Fibroblast of peridontal ligament (primary cell): ENCODE measurements at regions not wholly inside any gene's neighbourhood (a gene's known extent, or its start where the extent isn't known, plus 50 kb on each side); places are given as distances from the start of the nearest gene placed in this dataset.
"Not testable (repeated sequence)": the region's sequence is repeated elsewhere in the genome, so short reads cannot be mapped to it uniquely, and the experiment has no call there.

Experiments
- DNase-seq: peaks from one replicate; pipeline ENCODE4 v3.0.0-alpha.2; 2010; ENCODE audit errors: extremely low read depth

DNA sequence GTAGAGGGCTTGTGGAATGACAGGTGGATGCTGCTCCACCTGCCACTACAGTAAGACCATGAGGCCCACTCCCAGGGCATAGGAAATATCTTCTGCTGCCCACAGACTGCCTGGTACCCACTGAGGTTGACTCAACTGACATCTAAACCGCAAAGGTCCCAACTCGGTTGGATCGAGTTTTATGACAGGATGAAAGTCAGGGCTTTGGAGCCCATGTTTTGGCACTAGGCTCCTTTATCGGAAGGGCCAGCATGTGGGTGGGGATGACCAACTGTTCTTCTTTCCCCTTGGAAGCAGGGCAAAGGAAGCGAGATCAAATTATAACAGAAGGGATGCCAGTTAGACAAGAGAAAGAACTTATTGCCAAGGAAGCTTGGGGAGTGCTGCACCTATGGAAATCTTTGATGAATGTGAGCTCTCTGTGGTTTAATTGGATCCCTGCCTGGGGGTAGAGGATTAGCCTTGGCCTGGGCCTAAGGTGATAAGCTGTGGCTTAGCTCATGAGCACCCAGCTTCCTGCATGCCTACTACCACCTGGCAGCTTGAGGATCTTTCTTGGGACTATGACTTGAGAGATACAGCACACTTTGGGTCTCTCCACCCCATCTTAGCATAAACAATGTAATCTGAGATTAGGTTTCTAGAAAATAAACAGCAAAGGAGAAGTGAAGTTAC lies 121.8 kb downstream of the KCNA5 start:
- no peak for DNase-seq

DNA sequence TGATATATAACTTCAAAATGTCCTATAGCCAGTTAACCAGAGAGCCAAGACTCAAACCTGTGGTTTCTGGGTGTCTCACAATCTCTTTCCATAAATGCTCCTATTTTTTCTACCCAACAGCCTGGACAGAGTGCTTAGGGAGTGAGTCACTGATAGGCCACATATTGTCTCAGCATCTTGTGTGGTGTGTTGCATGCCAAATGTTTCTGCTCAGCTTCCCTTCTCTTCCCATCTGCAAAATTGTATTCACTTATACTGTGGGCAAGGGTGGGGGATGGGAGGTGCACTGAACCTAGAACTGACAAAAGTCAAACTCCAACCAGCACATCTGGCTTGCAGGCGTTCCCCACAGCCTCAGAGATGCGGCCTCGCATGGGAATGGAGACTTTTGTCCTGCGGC lies 123.3 kb downstream of the KCNA5 start:
- peak; percentile 85 for DNase-seq

DNA sequence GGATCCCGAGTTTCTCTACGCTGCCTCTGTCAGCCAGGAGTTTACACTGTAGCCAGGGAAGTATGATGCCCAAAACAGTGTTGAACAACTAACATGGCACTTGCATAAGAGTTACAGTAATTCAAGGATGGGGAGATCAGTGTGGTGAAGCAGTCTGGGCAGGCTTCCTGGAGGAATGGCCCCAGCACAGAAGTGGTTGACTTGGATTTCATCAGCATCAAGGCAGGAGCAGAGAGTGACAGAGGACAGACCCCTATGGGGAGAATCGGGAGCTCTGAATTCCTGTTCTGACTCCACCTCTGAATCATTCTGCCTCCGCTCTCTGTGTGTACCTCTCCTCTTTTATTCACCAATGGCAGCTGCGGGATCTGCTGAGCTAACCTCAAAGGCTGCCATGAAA lies 124.5 kb downstream of the KCNA5 start:
- no peak for DNase-seq

DNA sequence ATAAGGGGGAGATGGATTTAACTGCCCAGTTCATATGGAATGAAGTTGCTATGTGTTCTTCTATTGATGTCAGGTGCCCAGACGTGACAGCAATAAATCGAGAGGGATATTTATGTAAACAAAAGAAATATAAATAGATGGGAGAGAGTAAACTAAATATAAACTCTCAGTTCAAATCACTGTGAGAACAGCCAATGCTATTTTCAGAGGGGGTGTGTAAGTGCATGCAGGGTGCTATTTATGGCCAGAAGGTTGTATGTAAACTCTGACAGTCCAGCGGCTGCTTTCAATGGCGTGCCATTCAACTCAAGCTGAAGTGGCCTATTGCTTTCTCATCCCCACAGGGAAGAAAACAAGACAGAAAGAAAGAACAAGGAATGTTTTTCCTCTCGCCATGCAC lies 127.2 kb downstream of the KCNA5 start:
- DNase-seq: no peak

DNA sequence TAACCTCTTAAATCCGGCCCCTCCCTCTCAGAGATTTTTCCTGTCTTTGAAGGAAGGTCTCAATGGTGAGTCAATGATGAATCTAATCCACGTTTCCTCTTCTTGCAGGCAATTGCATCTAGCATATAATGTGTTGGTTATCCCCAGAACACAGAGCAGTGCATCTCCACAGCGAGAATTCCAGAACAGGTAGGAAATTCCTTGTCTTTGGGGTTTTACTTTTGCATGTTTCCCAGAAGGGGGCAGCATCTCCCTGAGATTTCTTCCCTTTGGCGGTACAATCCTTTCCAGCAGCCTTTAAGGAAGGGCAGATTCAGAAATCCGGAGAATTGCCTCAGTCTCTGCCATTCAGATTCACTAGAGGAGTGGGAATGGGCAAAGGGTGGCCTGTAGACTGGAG lies 128.0 kb downstream of the KCNA5 start:
- DNase-seq: peak; percentile 45

DNA sequence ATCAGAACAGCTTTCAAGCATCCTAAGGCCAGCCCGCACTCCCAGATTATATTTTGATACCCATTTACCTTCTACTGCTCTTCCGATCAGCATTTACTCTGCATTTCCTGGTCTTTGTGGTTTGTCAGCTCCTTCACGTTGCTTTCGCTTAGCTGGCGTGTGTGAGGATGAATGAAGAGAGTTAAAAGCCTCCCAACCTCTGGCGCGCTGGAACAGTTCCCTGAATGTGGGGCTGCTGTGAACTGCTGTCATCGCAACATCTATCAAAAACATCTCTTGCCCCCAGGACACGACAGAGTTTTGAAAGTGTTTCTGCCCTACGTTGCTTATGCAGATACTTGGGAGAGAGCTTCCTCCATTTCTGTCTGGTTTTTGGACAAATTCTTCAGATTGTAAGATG lies 129.2 kb downstream of the KCNA5 start:
- no peak for DNase-seq

DNA sequence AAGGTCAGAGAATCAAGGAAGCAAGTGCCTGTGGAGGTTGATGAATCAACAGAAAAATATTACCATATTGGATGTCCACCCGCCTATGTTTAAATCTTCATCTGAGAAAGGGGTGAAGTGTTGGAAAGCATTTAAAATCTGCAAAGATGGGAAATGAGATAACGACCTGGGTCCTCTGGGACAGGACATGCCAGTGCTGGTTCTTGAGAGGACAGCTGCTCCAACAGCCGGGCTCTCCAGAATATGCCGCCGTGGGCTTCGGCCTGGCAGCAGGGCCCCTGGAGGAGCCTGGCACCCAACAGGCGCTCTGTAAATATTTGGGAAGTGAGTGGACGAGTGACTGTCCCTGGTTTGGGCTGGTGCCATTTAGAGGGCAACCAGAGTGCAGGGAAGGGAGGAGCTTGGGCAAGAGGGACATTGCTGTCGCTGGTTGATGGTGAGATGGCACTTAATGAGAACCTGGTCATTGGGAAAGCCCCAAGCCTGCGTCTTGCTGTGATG lies 129.9 kb downstream of the KCNA5 start:
- DNase-seq: no peak

DNA sequence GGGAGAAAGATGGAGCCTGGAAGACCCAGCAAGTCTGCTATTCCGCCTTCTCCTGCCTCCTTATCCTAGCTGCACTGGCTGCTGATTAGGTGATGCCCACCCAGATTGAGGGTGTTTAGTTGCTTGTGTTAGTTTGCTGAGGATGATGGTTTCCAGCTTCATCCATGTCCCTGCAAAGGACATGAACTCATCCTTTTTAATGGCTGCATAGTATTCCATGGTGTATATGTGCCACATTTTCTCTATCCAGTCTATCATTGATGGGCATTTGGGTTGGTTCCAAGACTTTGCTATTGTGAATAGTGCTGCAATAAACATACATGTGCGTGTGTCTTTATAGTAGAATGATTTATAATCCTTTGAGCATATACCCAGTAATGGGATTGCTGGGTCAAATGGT lies 131.7 kb downstream of the KCNA5 start:
- not testable (repeated sequence) for DNase-seq

DNA sequence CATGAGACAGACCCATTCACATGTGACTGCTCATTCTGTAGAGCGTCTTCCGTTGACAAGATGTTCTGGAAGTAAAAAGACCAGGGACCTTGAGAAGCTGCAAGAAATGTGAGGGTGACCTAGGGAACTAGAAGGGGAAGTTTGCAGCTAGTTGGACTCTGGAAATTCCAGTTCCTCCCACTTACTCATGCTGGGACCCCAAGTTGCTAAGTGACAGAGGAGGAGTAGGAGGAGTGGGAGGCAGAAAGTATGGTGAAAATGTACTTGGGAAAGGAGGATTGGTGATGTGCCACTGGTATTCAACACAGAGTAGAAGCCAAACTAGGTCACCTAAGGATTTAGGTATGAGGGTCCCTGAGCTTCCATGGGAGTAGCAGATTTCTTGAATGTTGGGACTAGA lies 132.4 kb downstream of the KCNA5 start:
- no peak for DNase-seq

DNA sequence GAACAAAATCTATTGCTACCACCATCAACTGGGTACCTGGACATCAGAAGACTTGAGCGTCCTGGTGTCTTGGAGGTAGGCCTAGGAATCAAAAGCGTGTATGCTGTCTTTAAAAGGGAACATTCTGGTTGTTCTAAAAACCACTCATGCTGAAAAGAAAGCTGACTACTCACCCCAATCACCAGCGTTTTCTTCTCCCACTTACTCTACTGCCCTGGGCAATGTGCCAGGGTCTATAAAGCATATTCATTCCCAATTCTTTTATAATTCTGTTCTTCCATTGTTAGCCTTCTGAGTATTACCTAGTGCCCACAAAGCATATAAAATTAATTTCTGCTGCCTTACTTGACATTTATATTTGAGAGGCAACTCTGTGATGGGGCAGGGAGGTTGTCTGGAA lies 133.4 kb downstream of the KCNA5 start:
- no peak for DNase-seq

DNA sequence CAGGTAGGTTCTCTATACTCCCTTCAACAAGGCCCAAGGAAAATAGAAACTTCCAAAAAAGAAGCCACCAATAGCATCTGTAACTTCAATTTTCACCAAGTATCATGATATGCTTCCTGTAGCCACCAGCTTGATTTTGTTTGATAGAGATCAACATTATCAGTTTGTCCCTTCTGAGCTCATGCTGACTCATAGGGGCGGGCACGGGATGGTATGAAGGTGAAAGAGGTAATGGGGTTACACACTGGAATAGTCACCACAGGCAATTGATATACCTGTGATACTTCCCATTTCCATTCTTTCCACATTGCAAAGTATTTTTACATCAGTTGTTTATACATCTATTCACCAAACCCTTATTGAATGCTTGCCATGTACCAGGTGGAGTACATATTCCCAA lies 134.1 kb downstream of the KCNA5 start:
- no peak for DNase-seq

DNA sequence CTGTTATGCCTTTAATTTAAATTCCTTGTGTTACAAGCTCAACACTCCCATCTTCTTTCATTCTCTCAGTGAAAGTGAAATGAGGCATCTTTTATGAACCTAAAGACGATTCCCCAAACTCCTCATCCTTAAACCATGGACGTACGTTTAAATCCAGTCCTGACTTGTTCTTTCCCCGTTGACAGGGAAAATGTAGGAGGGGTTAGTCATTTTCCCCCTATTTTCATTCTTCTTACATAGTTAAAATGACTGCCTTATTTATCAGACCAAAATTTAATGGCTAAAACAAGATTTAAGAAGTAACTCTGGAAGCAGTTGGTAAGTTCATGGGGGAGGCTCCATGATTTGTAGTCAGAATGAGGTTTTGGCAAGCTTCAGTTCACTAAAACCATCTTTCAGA lies 134.9 kb downstream of the KCNA5 start:
- DNase-seq: no peak

DNA sequence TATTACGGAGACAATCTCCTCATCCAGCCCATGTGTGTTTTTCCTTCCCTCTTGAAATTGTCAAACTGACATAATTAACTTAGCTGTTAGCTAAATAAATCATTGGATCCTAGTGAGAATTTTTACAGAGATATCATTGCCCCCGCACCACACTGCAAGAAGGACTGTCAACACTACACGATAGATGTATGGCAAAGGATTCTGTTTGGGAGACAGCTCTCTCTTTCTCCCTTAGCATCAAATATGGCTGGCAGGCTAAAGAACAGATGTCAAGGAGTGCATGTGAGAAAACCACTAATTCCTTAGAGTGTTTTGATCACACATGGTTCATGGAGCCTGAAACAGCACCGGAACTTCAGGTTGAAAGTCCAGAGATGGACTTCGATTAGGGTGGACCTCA lies 136.8 kb downstream of the KCNA5 start:
- no peak for DNase-seq

DNA sequence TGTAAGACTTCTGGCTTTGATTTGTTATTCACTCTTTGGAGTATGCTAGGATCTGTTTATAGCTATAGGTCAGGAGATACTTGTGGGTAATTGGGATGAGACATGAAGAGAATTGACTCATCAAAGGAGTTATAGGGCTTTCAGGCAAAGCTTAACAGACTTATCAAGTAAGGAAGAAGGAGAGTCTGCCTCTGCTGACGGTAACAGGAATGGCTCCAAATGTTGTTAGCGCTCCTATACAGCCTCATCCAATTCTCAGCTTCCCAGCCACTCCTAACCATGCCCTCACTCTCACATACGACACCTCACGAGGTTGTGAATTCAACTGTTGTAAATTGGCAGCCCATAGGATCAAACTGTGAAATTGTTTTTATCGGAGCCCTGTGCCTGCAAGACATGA lies 140.5 kb downstream of the KCNA5 start:
- DNase-seq: no peak

DNA sequence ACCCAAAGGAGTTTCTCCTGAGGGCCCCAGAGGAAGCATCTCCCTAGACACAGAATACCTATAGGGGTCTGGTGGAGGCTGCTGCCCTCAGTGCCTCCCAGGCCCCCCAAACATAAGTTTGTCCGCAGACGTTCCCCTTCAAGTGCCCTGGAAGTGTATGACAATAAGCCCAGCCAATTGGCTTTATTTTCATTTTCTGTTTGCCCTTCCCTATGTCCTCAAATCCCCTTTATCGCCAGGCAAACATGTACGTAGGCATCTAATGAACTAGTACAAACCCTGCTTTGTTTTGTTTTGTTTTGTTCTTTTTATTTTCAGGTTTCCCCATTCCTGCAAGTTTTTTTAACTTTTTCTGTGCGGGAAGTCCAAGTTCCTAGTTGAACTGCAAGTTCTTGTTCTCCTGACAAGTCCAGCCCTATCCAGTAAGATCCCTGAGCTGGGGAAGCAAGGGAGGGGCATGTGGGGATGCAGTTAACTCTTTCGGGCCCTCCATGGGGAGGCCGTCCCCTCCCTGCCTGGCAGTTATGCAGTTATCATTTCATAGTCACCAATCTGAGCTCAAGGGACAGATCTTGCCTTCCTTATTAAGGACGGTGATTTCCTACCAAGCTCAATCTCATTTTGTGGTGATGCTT lies 141.9 kb downstream of the KCNA5 start:
- peak; percentile 1 for DNase-seq

DNA sequence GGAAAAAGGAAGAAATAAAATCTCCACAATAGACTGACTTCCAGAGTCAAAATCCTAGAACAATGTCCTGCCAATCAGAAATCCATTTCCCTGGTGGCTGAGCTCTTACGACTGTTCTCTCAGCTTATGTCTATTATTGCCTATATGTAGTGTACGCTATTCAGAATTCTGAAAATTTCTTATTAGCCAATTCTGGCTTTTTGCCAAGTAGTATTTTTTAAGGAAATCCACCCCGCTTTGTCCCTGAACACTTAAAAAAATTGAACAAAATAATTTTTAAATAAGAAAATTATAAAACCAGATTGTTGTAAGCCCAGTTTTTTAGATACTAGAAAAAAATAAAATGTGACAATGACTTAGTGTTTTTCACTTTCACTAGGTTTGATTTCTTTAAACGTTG lies 143.0 kb downstream of the KCNA5 start:
- no peak for DNase-seq

DNA sequence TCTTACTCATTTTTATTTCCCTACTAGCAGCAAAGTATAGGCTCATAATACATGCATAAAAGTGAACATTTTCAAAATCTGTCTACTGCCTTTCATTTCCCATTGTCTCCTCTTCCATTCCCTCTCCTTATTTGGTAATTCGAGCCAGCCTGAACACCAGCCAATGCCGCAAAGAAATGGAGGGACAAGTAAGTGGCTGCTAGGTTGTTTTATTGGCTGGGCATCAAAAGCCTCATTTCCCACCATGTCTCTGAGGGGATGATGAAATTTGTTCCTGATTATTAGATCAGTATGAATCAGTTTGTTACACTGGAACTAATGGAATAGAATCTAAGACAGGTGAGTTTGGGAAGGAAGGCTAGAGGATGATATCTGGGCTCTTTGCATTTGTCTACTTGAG lies 143.5 kb downstream of the KCNA5 start:
- no peak for DNase-seq

DNA sequence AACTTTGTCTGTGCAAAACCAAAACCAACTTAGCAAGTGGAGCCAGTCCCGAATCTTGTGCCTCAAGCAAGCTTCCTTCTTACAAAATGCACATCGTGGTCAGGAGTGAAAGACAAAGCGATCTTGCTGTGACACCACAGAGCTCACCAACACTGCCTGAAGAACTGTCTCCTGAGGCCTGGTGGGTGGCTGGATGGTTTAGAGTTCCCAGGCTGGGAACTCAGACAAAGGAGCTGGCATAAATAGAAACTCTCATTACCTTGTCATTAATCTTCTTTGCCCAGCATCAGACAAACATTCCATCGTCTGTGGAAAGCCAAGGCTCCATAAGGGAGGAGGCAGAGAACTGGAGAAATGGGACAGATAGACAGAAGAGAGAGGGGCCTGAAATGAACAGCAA lies 144.8 kb downstream of the KCNA5 start:
- DNase-seq: no peak

DNA sequence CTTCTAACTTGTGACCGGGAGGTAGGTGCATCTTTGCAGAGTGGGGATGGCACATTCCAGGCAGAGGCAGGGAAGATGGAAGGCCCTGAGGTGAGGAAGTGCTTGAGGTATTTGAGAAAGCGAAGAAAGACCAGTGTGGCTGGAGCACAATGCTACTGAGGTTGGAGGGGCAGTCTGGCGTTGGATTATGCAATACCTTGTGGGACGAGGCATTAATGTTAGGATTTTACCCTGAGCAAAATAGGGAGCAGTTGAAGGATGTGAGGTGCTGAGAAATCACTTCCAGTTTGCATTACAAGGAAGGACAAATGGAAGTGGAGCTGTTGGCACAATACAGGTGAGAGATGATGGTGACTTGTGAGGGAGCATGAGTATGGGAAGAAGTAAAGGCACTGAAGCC lies 145.5 kb downstream of the KCNA5 start:
- no peak for DNase-seq

DNA sequence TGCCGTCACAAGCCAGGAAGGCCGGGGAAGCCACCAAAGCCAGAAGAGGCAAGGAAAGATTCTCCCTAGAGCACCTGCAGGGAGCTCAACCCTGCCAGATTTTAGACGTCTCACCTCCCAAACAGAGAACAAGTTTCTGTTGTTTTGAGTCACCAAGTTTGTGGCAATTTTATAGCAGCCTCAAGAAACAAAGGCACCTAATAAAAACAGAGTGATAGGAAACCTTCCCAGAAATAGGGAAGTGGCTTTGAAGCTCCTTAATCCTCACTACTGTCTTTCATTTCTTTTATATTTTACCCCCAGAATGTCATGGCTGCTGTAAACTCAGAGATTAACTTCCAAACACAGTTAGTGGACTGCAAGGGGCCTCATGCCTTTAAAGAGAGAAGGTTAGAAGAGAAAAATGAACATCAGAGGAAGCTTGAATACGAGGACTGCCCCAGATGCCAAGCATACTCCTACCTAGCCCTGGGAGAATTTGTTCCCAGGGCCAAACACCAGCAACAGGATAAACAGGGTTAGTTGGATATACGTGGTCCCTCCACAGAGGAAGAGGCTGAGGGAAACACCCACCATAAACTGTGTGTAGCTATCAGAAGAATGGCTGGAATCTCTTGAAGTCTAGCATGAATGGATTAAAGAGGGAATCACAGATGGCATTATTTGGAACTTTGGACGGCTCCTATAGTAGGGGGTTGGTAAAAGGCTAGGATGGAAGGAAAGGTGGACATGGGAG lies 148.3 kb downstream of the KCNA5 start:
- DNase-seq: no peak

DNA sequence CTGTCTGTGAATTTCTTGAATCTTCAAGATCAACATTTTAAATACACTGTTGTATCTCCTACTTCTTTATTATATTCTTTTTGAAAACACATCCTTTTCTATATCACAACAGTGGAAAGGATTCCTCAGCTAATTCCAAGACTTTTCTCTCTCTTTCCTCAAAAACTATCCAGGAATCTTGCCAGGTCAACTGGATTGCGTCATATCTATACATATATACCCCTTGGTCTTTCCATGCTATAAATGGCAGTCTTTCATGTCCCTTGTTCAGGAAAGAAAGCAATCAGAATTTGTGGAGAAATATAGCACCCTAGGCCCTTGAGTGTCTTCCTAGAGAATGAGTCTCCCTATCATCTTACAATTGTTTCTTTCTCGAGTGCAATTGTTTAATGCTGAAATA lies 149.0 kb downstream of the KCNA5 start:
- no peak for DNase-seq

DNA sequence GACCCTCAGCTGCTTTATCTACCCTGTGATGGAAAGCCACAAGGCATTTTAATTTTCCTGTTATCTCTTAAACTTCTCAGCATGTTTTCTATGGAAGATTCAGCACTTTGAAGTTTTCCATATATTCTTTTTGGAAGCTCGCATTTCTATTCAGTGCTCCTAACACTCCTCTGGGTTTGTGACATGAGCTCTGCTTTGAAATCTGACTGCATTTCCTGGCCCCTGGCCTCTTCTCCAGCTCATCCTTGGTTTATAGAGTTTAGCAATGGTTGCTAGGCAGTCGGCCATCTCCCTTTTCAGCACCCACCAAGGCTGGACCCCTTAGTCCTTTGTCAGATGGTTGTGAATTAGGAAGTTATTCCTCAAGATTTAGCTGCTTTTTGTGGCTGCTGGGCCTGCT lies 150.6 kb downstream of the KCNA5 start:
- DNase-seq: no peak

DNA sequence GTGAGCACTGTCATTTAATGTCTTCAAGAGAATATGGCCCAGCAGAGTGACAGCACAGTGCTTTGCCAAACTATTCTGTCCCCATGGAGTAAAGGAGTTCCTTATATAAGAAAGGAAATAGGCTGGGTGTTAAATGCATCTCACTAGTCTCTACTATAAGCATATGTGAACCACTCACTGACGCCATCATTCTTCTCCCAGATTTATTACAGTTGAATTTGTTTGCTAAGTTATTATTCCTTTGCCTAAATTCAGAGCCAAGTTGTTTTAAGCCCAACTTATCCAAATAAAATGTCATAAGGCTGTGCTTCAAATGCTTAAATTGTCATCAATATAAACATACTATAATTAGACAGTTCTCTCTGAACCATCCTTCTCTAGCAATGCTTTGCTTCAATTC lies 151.6 kb downstream of the KCNA5 start:
- DNase-seq: no peak
